G401 (cell line): ENCODE measurements at regions not wholly inside any gene's neighbourhood (a gene's known extent, or its start where the extent isn't known, plus 50 kb on each side); places are given as distances from the start of the nearest gene placed in this dataset.

Experiments used
- DNase-seq: peaks from one replicate; pipeline ENCODE4 v3.0.0-alpha.2; 2015; ENCODE audit warnings: low spot score
- in situ Hi-C: cut with HindIII; loops from 2 replicates; pipeline ENCODE4 v1.10.0; 2016; ENCODE audit warnings: low sequenced_read_pairs, mixed read lengths

DNA sequence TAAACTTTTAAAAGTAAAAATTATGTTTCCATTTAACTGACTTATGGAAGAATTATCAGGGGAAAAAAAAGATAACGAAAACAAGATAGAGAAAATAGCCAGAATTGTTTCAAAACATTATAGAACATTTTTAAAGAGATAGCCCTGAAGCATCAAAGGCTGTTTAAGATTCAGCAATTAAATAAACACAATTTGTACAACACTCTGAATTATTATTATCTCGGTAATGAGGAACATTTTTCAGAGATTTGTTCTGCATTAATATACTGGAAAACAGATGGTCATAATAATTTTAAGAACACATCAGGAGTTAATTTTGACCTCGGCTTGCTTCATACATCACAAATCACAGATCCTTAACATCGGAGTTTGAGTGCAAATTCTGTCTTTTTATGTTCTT is 643.8 kb downstream of the SORCS1 start:
- in situ Hi-C loops, result no loop called here
- DNase-seq, result no peak

DNA sequence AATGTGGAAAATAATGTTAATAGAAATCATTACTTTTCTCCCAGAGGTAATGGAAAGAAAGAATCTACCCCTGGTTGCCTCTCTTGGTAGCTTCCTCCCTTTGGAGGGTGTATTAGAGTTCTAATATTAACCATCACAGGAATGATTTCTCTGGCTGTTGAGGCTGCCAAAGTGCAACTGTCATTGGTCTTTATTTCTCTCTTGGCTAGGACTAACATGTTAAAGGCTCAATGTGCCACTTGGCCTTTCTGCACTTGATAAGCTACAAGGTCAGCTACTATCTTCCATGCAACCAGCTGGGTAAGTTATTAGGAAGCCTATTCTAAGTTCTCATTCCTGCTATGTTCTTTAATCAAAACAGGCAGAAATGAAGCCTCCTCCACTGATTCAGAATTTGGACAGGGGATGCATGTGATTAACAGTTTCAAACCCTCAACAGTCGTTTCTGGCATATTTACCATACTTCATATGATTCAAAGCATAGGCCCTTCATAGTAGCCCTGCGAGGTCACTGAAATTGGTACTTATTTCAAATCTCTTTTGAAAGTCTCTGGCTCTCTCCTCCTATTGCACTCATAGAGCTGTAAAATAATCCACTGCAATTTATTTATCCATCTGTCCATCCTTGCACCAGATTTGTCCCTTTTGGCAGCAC is 645.0 kb downstream of the SORCS1 start:
- in situ Hi-C loops, result no loop called here
- no peak for DNase-seq

DNA sequence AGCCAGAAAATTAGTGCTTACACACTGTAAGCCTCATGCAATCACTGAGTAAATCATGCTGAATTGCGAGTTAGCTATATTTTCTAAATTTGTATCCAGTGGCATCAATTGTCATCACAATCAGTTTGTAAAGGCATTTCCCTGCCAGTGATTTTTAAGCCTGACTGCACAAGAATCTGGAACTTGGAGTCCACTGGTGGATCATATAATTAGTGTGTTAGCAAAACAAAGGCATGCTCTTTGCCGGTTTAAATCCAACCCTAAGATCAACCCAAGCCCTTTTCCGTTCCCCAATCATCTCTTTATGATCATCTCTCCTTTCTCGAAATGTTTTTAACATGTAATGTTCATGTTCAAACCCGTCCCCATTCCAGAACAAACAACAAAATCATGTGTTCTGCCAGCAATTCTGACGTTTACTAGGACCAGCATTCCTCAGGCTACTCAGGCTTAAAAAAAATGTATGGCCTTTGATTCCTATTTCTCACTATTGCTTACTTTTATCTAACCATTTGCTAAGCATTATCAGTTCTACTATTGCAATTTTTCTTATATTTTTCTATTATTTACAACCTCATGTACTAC is 649.2 kb downstream of the SORCS1 start:
- in situ Hi-C loops, result no loop called here
- DNase-seq, result no peak

DNA sequence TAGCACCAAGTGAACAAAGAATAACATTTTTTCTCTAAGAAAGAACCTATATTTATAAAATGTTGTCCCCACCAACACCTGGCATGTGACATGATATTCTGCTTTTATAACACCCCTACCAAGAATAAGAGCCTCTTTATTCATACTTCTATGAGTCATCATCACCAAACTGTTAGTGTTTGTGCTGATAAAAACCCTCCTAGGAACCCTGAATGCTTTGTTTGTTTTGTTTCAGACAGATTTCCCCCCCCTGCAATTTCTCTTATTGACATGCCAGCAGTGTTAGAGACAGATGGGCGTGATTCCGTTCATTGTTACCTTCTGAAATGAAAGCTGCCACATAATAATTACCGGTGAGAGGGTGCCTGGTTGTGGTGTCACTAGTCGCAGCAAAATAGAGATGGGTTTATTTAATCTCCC is 651.1 kb downstream of the SORCS1 start:
- in situ Hi-C loops, result no loop called here
- DNase-seq, result no peak

DNA sequence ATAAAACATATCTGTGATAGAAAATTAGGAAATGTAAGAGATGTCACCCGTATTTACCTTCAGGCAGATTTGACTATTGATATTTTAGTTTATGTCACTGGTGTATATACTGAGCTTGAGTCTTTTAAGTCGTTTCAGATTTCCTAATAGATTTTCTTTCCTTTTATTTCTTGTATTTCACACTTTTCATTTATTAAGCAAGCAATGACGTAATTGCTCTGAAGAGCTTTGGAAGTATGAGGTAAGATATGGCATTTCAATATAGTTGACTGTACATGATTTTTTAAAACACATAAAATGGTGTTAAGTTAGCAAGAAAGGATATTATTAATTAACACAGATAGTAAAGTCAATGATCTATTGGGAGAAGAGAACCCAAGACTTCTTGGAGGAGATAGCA is 652.6 kb downstream of the SORCS1 start:
- no peak for DNase-seq
- in situ Hi-C loops, result no loop called here

DNA sequence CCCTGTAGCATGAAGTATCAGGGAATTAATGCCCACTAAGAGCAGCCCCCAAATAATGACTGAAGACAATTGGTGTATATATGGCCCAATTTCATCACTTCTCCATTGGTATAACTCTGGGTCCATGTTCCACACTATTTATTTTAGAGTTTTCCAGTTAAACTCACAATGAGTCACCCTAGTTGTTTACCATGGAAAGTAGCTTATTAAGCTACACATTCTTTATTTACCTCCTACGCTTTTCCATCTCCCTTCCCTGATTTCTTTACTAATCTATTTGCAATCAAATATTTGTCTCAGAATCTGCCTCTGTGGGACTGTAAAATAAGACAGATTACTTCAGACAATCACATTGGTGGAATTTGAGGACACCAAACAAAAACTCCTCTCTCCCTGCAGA is 655.6 kb downstream of the SORCS1 start:
- no peak for DNase-seq
- in situ Hi-C loops, result no loop called here

DNA sequence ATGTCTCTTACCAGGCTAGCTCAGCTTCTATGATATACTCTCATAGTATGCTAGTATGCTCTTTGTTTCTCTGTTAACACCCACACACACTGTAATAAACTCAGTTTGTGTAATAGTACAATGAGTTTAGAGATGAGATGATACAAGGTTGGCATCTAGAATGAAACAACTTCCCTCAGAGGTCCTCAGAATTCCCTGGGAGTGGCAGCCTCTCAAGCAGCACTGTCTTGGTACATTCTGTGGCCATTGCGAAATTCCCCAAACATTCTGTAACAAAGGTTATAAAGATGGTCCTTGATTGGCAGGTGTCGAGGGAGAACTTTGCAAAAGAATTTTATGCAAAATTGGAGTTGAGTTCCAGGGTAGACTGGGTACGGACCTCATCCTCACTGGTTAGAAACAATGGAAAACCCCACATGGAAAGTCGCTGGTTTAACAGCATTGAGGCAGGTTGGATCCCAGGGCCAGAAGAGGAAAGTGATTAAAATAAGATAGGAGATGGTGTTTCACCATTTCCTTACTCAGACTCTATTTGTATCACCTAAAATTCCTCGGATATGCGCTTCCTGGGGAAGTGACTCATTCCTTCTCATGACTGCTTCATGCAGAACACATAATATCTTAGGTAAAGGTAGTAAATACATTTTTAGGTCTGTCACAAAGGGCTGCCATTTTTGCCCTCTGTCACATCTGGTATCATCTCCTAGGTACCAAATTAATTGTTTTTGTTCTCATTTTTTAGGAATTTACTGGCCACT is 657.8 kb downstream of the SORCS1 start:
- DNase-seq, result no peak
- in situ Hi-C loops, result no loop called here

DNA sequence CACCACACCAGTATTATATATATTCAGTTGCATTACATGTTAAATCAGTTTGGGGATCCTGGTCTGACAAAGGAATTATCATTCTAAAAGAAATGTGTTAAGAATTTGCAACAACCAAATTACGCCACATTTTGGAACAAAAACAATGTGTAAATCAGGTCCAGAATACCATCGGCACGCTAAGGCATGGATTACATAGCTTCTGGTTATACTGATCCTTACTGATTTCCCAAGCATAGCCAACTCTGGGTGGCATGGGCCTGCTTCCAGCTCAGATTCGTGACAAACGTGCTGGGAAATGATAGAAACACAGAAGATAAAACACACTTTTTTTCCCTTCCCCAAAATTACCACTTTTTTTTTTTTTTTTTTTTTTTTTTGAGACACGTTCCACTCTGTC is 660.0 kb downstream of the SORCS1 start:
- DNase-seq, result no peak
- in situ Hi-C loops, result no loop called here

DNA sequence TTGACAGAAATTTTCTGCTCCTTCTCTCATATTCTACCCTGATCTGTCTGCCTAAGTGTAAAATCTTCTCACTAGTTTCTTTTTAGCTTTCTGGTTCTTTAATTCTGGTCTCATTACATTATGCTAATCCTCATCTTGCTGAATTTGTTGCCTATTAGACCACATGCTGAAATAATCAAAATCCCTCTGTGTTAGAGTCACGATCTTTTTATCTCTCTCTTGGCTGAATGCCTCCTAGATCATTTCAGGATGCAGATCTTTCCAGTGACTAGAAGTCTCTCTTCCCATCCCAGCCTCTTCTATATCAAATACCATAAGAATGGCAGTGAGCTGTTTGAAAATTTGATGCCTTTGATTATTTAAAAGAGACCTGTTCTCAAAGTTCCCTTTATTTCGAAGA is 661.9 kb downstream of the SORCS1 start:
- in situ Hi-C loops, result no loop called here
- no peak for DNase-seq

DNA sequence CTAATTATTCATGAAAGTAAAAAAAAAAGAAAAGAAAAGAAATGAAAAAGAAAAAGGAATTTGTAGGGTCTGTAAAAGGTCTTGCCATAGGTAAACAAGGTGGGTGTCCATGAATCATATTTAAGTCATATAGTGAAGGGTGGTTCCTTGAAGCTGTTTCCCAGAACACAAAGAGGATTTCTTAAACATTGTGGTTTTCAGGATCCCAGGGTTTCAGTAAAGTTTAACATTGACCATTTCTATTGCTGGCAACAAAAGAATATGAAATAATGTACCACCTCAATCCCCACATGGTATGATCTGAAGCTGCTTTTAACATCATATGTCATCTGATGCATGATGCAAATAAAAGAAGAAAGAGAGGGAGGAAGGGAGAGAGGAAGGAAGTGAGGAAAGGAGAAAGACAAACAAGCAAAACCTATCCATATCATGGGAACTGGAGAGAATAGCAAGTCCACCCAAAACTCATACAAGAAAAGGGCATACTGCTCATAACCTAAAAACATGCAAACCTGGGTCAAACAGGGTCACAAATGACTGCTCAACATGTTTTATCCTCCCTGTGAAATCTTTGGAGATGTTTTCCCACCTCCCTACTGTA is 663.5 kb downstream of the SORCS1 start:
- no peak for DNase-seq
- in situ Hi-C loops, result no loop called here

DNA sequence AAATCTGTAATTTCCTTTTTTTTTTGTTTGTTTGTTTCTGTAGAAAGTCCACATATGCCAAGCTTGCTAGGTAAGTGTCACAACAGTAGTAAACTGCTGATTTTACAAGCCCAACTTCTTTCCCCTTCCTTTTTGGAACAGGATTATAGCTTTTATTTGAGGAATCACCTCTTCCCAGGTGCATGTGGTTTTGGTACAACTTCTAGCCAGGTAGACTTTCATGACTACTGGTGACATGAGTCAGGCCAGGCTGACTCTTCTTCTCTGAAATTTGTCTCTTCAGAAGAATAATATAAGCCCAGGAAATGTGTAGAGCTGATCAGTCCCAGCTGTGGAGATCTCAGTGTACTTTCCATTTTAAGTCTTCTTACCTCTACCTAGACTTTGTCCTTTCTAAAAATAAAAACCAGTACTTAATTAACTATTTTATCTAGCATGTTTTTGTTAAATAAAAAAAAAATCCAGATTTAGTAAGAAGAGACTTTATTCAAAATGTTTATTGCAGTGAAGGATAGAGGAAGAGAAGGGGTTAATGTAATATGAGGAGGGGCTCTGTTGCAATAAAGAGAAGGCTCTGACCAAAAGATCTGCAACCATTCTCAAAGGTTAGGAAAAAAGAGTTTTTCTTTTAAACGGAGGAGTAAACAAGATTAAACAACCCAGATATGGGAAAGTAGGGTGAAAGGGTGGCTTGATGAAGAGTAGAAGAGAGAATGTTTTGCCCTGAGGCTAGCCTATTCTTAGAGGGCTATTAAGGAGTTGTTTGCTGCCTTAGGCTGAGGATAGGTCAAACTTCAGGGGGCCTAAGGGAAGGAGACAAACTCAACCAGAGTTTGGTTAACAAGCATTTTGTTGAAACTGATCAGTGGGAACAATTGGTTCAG is 664.2 kb downstream of the SORCS1 start:
- DNase-seq, result no peak
- in situ Hi-C loops, result no loop called here

DNA sequence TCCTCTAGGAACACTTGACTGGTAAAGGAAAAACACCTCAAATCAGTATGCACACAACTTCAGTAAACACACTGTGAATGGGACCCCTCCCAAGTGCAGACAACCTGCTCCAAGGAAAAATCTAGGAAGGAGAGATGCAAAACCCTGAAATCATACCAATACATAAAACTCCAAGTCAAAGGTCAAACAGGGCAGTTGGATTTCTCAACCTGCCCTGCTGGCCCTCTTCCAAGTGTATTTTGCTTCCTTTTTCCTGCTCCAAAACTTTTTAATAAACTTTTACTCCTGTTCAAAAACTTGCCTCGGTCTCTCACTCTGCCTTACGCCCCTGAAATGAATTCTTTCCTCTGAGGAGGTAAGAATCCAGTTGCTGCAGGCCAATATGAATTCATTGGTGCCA is 665.1 kb downstream of the SORCS1 start:
- DNase-seq, result no peak
- in situ Hi-C loops, result no loop called here

DNA sequence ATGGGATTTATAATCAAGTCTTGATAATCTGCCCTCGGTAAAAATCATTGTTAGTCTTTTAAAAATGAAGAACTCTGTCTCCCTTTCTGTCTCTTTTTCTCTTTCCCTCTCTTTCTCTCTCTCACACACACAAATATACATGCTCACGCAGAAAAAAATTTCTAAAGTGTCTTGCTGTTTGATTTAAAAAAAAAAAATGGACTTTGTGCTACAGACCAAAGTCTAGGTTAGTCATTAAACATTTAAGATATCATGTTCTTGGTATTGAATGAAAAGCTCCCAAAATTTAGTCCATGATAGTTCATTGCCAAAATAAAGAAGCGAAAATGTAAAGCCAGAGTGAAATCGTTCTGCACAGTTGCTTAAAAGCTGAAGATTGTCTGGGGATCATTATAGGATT is 665.8 kb downstream of the SORCS1 start:
- DNase-seq, result no peak
- in situ Hi-C loops, result no loop called here

DNA sequence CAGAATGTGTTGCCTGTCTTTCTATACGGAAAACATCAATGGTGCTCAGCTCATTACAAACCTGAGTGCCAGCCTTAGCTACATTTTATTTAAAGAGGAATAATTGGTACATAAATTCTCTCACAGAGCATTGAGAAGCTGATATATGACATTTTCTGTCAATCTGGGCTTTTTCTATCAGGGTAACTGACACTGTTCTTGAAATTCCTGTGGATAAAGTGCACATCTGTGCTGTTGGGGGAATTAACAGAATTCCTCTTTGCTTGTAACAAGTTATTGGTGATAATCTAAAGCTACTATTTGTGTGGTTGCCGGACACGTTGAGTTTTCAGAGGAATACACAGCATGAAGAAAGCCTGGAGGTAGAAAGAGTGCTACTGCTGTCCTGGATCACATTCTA is 668.6 kb downstream of the SORCS1 start:
- no peak for DNase-seq
- in situ Hi-C loops, result no loop called here

DNA sequence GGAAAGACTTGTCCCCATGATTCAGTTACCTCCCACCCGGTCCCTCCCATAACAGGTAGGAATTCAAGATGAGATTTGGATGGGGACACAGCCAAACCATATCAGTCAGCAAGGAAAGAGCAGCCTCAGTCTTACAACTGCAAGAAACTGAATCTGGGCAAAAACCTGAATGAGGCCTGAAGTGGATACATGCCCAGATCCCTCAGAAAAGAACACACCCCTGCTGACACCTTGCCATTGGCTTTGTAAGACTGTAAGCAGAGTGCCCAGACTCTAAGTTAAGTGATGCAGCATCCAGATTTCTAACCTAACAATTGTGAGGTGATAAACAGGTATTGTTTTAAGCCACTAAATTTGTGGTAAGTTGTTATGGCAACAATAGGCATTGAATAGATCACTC is 670.8 kb downstream of the SORCS1 start:
- no peak for DNase-seq
- in situ Hi-C loops, result no loop called here

DNA sequence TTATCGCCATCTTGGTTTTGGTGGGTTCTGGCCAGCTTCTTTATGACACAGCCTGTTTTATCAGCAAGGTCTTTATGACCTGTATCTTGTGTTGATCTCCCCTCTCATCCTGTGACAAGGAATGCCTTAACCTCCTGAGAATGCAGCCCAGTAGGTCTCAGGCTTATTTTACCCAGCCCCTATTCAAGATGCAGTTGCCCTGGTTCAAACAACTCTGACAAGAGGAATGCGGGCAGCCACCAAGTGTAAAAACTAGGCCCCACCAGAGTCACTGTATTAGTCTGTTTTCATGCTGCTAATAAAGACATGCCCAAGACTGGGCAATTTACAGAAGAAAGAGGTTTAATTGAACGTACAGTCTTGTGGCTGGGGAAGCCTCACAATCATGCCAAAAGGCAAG is 671.3 kb downstream of the SORCS1 start:
- in situ Hi-C loops, result no loop called here

DNA sequence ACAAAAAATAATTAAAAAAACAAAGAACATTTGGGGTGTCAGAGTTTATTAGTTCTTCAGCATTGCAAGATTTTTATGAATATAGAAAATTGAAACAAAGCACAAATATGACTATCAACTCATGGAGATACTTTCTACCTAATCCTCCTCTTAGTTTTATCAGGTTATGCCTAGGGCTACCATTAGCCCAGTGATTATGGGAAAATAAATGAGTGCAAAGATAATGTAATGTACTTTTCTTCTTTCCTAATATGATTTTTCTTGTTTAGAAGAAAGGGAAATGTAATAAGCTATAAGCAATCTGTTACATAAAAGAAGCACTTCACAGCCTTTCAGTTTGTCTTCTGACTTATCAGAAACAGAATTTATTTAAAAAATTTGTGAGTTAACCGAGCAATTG is 676.8 kb downstream of the SORCS1 start:
- in situ Hi-C loops, result no loop called here

More for the DNA sequence above, 671.3 kb downstream of the SORCS1 start:
- no peak for DNase-seq

DNA sequence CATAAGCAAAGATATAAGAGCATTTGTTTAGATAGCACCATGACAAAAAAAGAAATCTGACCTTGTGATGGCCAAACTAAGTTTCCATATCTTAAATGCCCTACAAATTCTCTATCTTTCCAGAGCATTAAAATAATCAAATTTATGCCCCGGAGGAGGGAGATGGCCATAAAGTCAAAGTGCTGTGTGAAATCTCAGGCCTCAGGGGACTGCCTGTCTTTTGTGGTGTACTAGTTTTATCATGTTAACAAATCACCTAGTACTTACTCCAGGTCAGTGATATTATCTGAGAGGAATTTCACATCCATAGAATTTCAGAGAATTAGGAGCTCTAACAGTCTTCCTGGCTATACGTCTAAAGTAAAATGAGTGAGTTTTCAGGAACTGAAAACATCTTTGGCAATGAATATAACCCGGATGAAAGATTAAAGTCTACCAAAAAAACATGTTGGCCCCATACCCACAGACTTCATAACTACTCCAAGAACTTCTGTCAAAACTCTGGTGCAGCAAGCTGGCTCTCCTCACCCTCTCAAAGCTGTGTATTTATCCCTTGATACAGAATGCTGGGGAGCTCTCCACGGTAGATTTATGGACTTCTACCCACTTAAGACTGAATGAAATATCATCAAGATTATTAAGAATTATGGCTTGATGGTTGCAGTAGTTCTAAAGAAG is 682.8 kb downstream of the SORCS1 start:
- in situ Hi-C loops, result no loop called here
- no peak for DNase-seq

More for the DNA sequence above, 676.8 kb downstream of the SORCS1 start:
- DNase-seq, result no peak

DNA sequence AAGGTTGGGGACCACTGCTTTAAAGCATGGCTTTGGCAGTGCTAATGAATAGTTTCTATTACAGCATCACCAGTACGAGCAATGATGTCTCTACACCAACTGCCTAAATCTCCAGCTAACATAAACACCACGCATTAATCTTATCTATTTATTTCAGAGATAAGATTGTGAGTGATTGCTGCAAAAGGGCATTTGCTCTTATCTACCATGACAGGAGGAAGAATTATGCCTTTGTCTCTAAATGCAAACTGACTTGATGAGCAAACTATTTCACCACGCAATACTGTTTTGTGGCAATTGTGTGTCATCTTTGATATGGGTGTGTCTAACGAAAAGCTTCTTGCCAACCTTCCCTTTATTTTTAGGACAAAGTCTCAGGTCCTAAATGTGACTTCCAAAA is 684.9 kb downstream of the SORCS1 start:
- in situ Hi-C loops, result no loop called here
- DNase-seq, result no peak
